Activated B cell treated with CpG ODN at 0.5 μM for 24 hours (primary cell): ENCODE measurements at regions not wholly inside any gene's neighbourhood (a gene's known extent, or its start where the extent isn't known, plus 50 kb on each side); places are given as distances from the start of the nearest gene placed in this dataset.

Experiments used
- ATAC-seq: fragments of 200-7000 bp; cut with Tn5 transposase; one replicate; pipeline ENCODE4 v1.10.0; 2021; ENCODE audit warnings: low read depth, mild to moderate bottlenecking, moderate library complexity
- CTCF ChIA-PET: fragments of 350-600 bp; sonication (Branson Sonifier 250); formaldehyde crosslinking; loops from one replicate; lab custom pipeline; 2021; ENCODE audit warnings: antibody characterized with exemption; lab: Charles Lee
- POLR2A ChIA-PET: fragments of 350-600 bp; sonication (Branson Sonifier 250); formaldehyde crosslinking; loops from one replicate; lab custom pipeline; 2021; ENCODE audit warnings: antibody characterized with exemption; lab: Charles Lee
- DNase-seq: peaks from one replicate; pipeline ENCODE4 v3.0.0; 2022
- H3K27ac Mint-ChIP-seq: one replicate; pipeline ENCODE4 v1.8.0; 2020; ENCODE audit warnings: mixed read lengths
- H3K27me3 Mint-ChIP-seq: one replicate; pipeline ENCODE4 v1.8.0; 2021; ENCODE audit warnings: mixed read lengths
- H3K36me3 Mint-ChIP-seq: one replicate; pipeline ENCODE4 v1.8.0; 2021; ENCODE audit warnings: low read depth, mixed read lengths
- H3K4me1 Mint-ChIP-seq: one replicate; pipeline ENCODE4 v1.8.0; 2021; ENCODE audit warnings: mixed read lengths
- H3K4me3 Mint-ChIP-seq: one replicate; pipeline ENCODE4 v1.8.0; 2020; ENCODE audit warnings: mild to moderate bottlenecking, mixed read lengths
- H3K9me3 Mint-ChIP-seq: one replicate; pipeline ENCODE4 v1.8.0; 2020; ENCODE audit warnings: mixed read lengths
- intact Hi-C: fragments of 100-400 bp; cut with micrococcal nuclease; formaldehyde crosslinking; loops from one replicate; pipeline ENCODE4 v1.15.1; 2024
- TF ChIP-seq, protein P1 (sequence below): fragments of 200-600 bp; IDR thresholded peaks from one replicate; pipeline ENCODE4 v1.8.0; 2022; ENCODE audit warnings: antibody characterized with exemption, mild to moderate bottlenecking

DNA sequence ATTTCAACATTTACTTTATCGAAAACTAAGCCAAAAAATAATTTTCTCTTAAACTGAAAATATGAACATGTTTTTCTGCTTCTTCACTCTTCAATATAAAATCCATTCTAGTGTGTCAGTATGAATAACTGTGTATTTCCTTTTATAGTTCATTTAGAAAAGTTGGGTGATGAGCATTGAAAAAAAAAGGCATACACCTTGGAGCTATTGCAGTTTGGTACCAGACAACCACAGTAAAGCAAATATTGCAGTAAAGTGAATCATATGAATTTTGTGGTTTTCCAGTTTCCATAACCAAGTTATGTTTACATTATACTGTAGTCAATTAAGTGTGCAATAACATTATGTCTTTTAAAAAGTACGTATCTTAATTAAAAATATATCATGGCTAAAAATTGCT, 195.0 kb upstream of the FOXG1 start:
- ChIA-PET POLR2A (no interaction called here), CTCF (no interaction called here)
- TF ChIP-seq, protein P1, sequence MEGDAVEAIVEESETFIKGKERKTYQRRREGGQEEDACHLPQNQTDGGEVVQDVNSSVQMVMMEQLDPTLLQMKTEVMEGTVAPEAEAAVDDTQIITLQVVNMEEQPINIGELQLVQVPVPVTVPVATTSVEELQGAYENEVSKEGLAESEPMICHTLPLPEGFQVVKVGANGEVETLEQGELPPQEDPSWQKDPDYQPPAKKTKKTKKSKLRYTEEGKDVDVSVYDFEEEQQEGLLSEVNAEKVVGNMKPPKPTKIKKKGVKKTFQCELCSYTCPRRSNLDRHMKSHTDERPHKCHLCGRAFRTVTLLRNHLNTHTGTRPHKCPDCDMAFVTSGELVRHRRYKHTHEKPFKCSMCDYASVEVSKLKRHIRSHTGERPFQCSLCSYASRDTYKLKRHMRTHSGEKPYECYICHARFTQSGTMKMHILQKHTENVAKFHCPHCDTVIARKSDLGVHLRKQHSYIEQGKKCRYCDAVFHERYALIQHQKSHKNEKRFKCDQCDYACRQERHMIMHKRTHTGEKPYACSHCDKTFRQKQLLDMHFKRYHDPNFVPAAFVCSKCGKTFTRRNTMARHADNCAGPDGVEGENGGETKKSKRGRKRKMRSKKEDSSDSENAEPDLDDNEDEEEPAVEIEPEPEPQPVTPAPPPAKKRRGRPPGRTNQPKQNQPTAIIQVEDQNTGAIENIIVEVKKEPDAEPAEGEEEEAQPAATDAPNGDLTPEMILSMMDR: no peak
- Mint-ChIP-seq H3K4me1 (no peaks in the 10 kb centered on the region), H3K27ac (no peak overlapping the region), H3K9me3 (peaks cover 4% of the 10 kb centered on the region), H3K27me3 (no peaks in the 10 kb centered on the region), H3K4me3 (no peak overlapping the region), H3K36me3 (no peaks in the 10 kb centered on the region)
- intact Hi-C loops: no loop called here
- ATAC-seq (no peak), DNase-seq (no peak)

DNA sequence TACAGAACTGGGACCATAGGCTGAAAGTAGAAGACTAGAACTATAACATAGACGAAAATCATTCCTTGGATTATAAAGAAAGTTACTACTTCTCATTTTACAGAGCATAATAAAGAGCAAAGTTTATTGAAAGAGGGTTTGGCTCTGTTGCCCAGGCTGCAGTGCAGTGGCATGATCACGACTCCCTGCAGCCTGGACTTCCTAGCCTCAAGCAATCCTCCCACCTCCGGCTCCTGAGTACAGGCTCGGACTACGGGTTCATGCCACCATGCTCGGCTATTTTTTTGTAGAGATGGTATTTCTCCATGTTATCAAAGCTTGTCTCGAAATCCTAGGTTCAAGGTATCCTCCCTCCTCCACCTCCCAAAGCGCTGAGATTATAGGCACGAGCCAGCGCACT, 190.1 kb upstream of the FOXG1 start:
- CTCF ChIA-PET: no interaction called here
- Mint-ChIP-seq H3K36me3 (no peaks in the 10 kb centered on the region), H3K27ac (no peak overlapping the region)

DNA sequence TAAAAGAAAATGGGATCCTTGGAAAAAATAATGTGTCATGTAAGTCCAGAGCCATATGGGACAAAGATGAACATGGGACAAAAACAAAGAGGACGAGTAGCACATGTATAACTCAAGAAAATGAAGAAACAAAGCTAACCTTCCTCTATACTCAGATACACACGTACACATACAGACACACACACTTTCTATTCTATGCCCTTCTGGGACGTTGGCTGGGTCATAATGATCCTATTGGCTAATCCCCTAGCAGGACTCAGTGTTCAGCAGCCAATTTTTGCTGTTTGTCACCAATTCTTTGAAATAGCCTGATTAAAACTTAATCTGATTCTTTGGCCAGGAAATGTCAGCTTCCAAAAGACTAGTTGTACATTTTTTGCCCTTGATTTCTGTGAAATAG, 189.4 kb upstream of the FOXG1 start:
- H3K27me3 Mint-ChIP-seq: no peaks in the 10 kb centered on the region
- H3K27ac Mint-ChIP-seq: no peak overlapping the region
- TF ChIP-seq, protein P1: no peak
- no peaks in the 10 kb centered on the region for H3K36me3 Mint-ChIP-seq
- peaks cover 4% of the 10 kb centered on the region for H3K9me3 Mint-ChIP-seq
- no peak for DNase-seq
- no peaks in the 10 kb centered on the region for H3K4me1 Mint-ChIP-seq
- ChIA-PET POLR2A (no interaction called here), CTCF (no interaction called here)
- intact Hi-C loops: no loop called here
- ATAC-seq: no peak
- H3K4me3 Mint-ChIP-seq: no peak overlapping the region

More for the DNA sequence above, 190.1 kb upstream of the FOXG1 start:
- Mint-ChIP-seq H3K4me1 (no peaks in the 10 kb centered on the region), H3K27me3 (no peaks in the 10 kb centered on the region), H3K4me3 (no peak overlapping the region), H3K9me3 (peaks cover 4% of the 10 kb centered on the region)
- TF ChIP-seq, protein P1: no peak
- POLR2A ChIA-PET: no interaction called here
- no peak for ATAC-seq
- intact Hi-C loops: no loop called here
- DNase-seq: no peak

DNA sequence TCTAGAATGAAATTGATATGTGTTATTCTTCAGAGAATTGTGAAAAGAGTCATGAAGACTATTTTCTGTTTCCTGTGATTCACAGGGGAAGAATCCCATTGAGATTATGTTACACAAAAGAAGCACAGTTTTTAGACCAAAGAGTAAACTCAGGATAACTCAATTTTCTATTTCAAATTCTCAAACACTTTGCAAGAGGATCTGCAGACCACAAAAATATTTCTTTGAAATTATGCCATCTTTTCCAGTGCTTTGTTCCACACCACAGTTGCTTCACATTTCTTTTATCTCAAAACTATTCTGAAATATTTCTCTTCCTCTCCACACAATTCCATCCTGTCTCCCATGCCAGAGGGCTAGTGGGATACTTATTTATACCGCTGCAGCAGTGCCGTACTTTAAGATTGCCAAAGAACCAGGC, 188.9 kb upstream of the FOXG1 start:
- Mint-ChIP-seq H3K36me3 (no peaks in the 10 kb centered on the region), H3K9me3 (peaks cover 2% of the 10 kb centered on the region), H3K27ac (no peak overlapping the region), H3K27me3 (no peaks in the 10 kb centered on the region), H3K4me3 (no peak overlapping the region), H3K4me1 (no peaks in the 10 kb centered on the region)
- ChIA-PET POLR2A (no interaction called here), CTCF (no interaction called here)
- no peak for ATAC-seq
- intact Hi-C loops: no loop called here
- TF ChIP-seq, protein P1: no peak
- DNase-seq: no peak

DNA sequence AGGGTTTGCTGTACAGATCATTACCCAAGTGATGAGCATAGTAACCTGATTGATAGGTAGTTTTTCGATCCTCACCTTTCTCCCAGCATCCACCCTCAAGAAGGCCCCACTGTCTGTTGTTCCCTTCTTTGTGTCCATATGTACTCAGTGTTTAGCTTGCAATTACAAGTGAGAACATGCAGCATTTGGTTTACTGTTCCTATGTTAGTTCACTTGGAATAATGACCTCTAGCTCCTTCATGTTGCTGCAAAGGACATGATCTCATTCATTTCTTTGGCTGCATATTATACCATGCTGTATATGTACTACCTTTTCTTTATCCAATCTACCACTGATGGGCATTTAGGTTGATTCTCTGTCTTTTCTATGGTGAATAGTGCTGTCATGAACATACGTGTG, 181.6 kb upstream of the FOXG1 start:
- POLR2A ChIA-PET: no interaction called here
- H3K4me3 Mint-ChIP-seq: no peak overlapping the region
- H3K4me1 Mint-ChIP-seq: no peaks in the 10 kb centered on the region
- DNase-seq (no peak), ATAC-seq (no peak)
- H3K27ac Mint-ChIP-seq: no peak overlapping the region
- intact Hi-C loops: no loop called here
- H3K9me3 Mint-ChIP-seq: peaks cover 1% of the 10 kb centered on the region
- TF ChIP-seq, protein P1: no peak
- H3K27me3 Mint-ChIP-seq: no peaks in the 10 kb centered on the region
- CTCF ChIA-PET: no interaction called here
- no peaks in the 10 kb centered on the region for H3K36me3 Mint-ChIP-seq
